ENCODE measurements at regions not wholly inside any gene's neighbourhood (a gene's known extent, or its start where the extent isn't known, plus 50 kb on each side); places are given as distances from the start of the nearest gene placed in this dataset.

DNA sequence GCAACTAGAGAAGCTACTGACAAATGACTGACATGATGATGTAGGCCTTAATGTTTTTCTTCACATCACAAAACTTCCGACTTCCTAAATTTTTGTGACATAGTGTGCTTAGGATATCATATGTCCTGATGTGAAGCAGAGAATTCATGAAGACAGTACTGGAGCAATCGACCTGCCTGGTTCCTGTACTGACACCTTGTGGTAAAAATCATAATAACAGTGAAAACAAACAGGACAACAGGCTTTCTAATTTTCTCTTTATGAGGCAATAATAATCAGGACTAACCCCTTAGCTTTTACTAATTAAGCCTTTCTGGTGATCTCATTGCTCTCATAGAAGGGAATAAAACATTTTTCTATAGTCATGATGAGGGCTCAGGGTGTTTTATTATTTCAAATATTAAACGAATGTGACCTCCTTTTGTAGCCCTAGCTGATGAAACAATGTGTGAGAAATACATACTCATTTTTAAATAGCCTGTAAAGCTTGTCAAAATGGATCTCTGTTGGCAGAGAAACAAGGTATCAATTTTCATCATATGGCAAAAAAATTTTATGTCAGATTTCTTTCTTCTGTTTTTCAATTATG lies 158.4 kb downstream of the TENT5D start:
- TF ChIP-seq, protein P1, sequence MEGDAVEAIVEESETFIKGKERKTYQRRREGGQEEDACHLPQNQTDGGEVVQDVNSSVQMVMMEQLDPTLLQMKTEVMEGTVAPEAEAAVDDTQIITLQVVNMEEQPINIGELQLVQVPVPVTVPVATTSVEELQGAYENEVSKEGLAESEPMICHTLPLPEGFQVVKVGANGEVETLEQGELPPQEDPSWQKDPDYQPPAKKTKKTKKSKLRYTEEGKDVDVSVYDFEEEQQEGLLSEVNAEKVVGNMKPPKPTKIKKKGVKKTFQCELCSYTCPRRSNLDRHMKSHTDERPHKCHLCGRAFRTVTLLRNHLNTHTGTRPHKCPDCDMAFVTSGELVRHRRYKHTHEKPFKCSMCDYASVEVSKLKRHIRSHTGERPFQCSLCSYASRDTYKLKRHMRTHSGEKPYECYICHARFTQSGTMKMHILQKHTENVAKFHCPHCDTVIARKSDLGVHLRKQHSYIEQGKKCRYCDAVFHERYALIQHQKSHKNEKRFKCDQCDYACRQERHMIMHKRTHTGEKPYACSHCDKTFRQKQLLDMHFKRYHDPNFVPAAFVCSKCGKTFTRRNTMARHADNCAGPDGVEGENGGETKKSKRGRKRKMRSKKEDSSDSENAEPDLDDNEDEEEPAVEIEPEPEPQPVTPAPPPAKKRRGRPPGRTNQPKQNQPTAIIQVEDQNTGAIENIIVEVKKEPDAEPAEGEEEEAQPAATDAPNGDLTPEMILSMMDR (IDR thresholded peaks at IDR 0.05): peak; percentile 46
- TF ChIP-seq EZH2 (IDR thresholded peaks at IDR 0.05; ENCODE audit: borderline replicate concordance, insufficient read depth, low read depth, low read length, poor library complexity, severe bottlenecking): no peak

Measured in B cell (primary cell).